Testis (tissue), 2 donors: ENCODE measurements at regions not wholly inside any gene's neighbourhood (a gene's known extent, or its start where the extent isn't known, plus 50 kb on each side); places are given as distances from the start of the nearest gene placed in this dataset.

Experiments used
- CTCF ChIP-seq, 3 experiments: fragments of 450-650 bp in 2 of 3; fragments of 200-600 bp in 1 of 3; sonication (generic) in 1 of 3; IDR thresholded peaks; one replicate each; pipeline ENCODE4 v1.5.1; 2016 to 2019; ENCODE audit warnings: antibody characterized with exemption in 3 of 3, mild to moderate bottlenecking in 2 of 3, moderate library complexity in 1 of 3
- POLR2A ChIP-seq: fragments of 450-650 bp; IDR thresholded peaks from one replicate; pipeline ENCODE4 v1.6.1; 2017; ENCODE audit warnings: antibody characterized with exemption, mild to moderate bottlenecking, moderate library complexity

- TF ChIP-seq CTCF (IDR thresholded peaks at IDR 0.05) (no peak), POLR2A (no peak)
These were observed 655.6 kb downstream of the NLGN4Y start for GRCh38 chrY:15179890-15180289.
